Uterus (tissue), 2 donors: ENCODE measurements at regions not wholly inside any gene's neighbourhood (a gene's known extent, or its start where the extent isn't known, plus 50 kb on each side); places are given as distances from the start of the nearest gene placed in this dataset.

ENCODE experiments used
- CTCF ChIP-seq, 4 experiments: fragments of 200-600 bp in 2 of 4; fragments of 450-650 bp in 2 of 4; sonication (generic) in 2 of 4; IDR thresholded peaks; one replicate each; pipeline ENCODE4 v1.5.1; 2016 to 2019; ENCODE audit warnings: antibody characterized with exemption in 4 of 4, mild to moderate bottlenecking in 2 of 4, moderate library complexity in 1 of 4
- POLR2A ChIP-seq, 2 donors: fragments of 450-650 bp; IDR thresholded peaks; one replicate each; pipeline ENCODE4 v1.6.1; 2016; ENCODE audit warnings: antibody characterized with exemption in 2 of 2, mild to moderate bottlenecking in 1 of 2, moderate library complexity in 1 of 2

- no peak for TF ChIP-seq POLR2A (IDR thresholded peaks at IDR 0.05)
- TF ChIP-seq CTCF (IDR thresholded peaks at IDR 0.05) = no peak
Observed at GRCh38 chr18:43919551-43919950, 642.3 kb upstream of the SYT4 start.
